Activated T-helper 1 cell treated with anti-CD3 and anti-CD28 coated beads, Interleukin-2, amount 50 U/mL, for 16 hours (primary cell): ENCODE measurements at regions not wholly inside any gene's neighbourhood (a gene's known extent, or its start where the extent isn't known, plus 50 kb on each side); places are given as distances from the start of the nearest gene placed in this dataset.

Experiments
- DNase-seq, 2 donors: peaks; one replicate each; pipeline ENCODE4 v3.0.0-alpha.2; 2020; ENCODE audit warnings: low read depth in 1 of 2, low spot score in 1 of 2

GRCh38 chr10:44849936-44850335 lies 61.2 kb upstream of the TMEM72 start:
- no peak for DNase-seq

GRCh38 chr10:44850356-44850934 lies 60.7 kb upstream of the TMEM72 start:
- DNase-seq = no peak

- no peak for DNase-seq
Measured at GRCh38 chr10:44851413-44851812, 59.7 kb upstream of the TMEM72 start.

- DNase-seq = no peak
Measured at GRCh38 chr10:44851881-44852280, 59.3 kb upstream of the TMEM72 start.

- no peak for DNase-seq
Measured at GRCh38 chr10:44853148-44853734, 57.9 kb upstream of the TMEM72 start.

- no peak for DNase-seq
Measured at GRCh38 chr10:44853796-44854195, 57.3 kb upstream of the TMEM72 start.

GRCh38 chr10:44854693-44855350 lies 56.3 kb upstream of the TMEM72 start:
- DNase-seq = no peak

- no peak for DNase-seq
Measured at GRCh38 chr10:44856696-44857095, 54.4 kb upstream of the TMEM72 start.

GRCh38 chr10:44857363-44858016 lies 53.6 kb upstream of the TMEM72 start:
- DNase-seq = peak; percentile 20 to 26

- DNase-seq = no peak
Measured at GRCh38 chr10:44858017-44858371, 53.1 kb upstream of the TMEM72 start.

GRCh38 chr10:44858988-44859387 lies 52.1 kb upstream of the TMEM72 start:
- no peak for DNase-seq

- no peak for DNase-seq
Measured at GRCh38 chr10:44859546-44860285, 51.4 kb upstream of the TMEM72 start.

GRCh38 chr10:44860811-44861736 lies 50.1 kb upstream of the TMEM72 start:
- no peak for DNase-seq
